K562 (cell line): ENCODE measurements at regions not wholly inside any gene's neighbourhood (a gene's known extent, or its start where the extent isn't known, plus 50 kb on each side); places are given as distances from the start of the nearest gene placed in this dataset.

Experiments
- ATAC-seq: fragments of 200-7000 bp; cut with Tn5 transposase; 3 replicates; pipeline ENCODE4 v1.9.1; 2020; ENCODE audit warnings: moderate library complexity
- BruUV-seq: library from RNA; stranded (reverse); fragments of 400-500 nt; replicated peaks from 2 replicates; lab custom pipeline; 2021; lab: Mats Ljungman, UMichigan
- CTCF ChIA-PET: fragments of 300-600 bp; formaldehyde crosslinking; extraction: SDS; loops from one replicate; lab custom pipeline; 2021; ENCODE audit warnings: low intra/inter-chr PET ratio; lab: Yijun Ruan, JAX
- POLR2A ChIA-PET: fragments of 300-600, 350-650 bp; sonication (Branson Sonifier 250); formaldehyde crosslinking; extraction: SDS; loops from one replicate; lab custom pipeline; 2021; ENCODE audit warnings: antibody characterized with exemption, inconsistent platforms; lab: Yijun Ruan, JAX
- DNase-seq, 4 experiments: peaks; one replicate each; pipeline versions ENCODE4 v3.0.0 to v3.0.0-alpha.2; 2011 to 2018; ENCODE audit warnings: low spot score in 3 of 4, mixed read lengths in 3 of 4; ENCODE audit errors: extremely low read depth in 1 of 4
- FAIRE-seq: peaks from 2 replicates; lab custom pipeline; 2011; peaks lifted over from hg19 to GRCh38; lab: Jason Lieb, UNC
- H2AFZ ChIP-seq: 2 replicates; pipeline ENCODE4 v1.6.0; 2011; ENCODE audit warnings: low read depth, low read length, control low read depth, inconsistent platforms
- H3K27ac ChIP-seq: fragments of 200-600 bp; 3 replicates; pipeline ENCODE4 v1.8.0; 2011; ENCODE audit warnings: low read depth, mild to moderate bottlenecking, control low read depth, inconsistent platforms, low read length, moderate library complexity, mixed read lengths; ENCODE audit errors: extremely low read depth
- H3K27me3 ChIP-seq, 2 experiments: fragments of 300-600 bp in 1 of 2; 2 replicates in 1 of 2; 3 replicates in 1 of 2; pipeline versions ENCODE4 v1.6.0 to v1.8.0; 2011; ENCODE audit warnings: inconsistent platforms in 2 of 2, low read length in 2 of 2, mild to moderate bottlenecking in 1 of 2, mixed read lengths in 1 of 2, moderate library complexity in 1 of 2; ENCODE audit not compliant: control insufficient read depth in 2 of 2, insufficient read depth in 2 of 2
- H3K36me3 ChIP-seq: fragments of 300-600 bp; 3 replicates; pipeline ENCODE4 v1.8.0; 2011; ENCODE audit warnings: mild to moderate bottlenecking, low read length, inconsistent platforms; ENCODE audit not compliant: control insufficient read depth, insufficient read depth
- H3K4me1 ChIP-seq, 2 experiments: fragments of 200-600 bp in 1 of 2; replicated peaks in 1 of 2; 2 replicates in 1 of 2; 3 replicates in 1 of 2; pipeline versions ENCODE4 v1.5.1 to v1.8.0; 2011; ENCODE audit warnings: inconsistent platforms in 2 of 2, low read length in 2 of 2, mild to moderate bottlenecking in 1 of 2, mixed read lengths in 1 of 2, moderate library complexity in 1 of 2; ENCODE audit not compliant: control insufficient read depth in 2 of 2, insufficient read depth in 2 of 2
- H3K4me2 ChIP-seq: 2 replicates; pipeline ENCODE4 v1.6.1; 2011; ENCODE audit warnings: low read length, control low read depth, inconsistent platforms, mixed read lengths; ENCODE audit not compliant: insufficient read depth
- H3K4me3 ChIP-seq: fragments of 200-600 bp; sonication (generic), shearing (Covaris generic); 2 replicates; pipeline ENCODE4 v1.5.1; 2016; ENCODE audit warnings: control low read depth, inconsistent platforms
- H3K79me2 ChIP-seq: fragments of 200-600 bp; 3 replicates; pipeline ENCODE4 v1.8.0; 2011; ENCODE audit warnings: low read length, inconsistent platforms; ENCODE audit not compliant: control insufficient read depth, insufficient read depth
- H3K9ac ChIP-seq, 2 experiments: 2 replicates each; pipeline versions ENCODE4 v1.6.0 to v1.6.1; 2011; ENCODE audit warnings: low read depth in 2 of 2, low read length in 2 of 2, control low read depth in 1 of 2, inconsistent platforms in 1 of 2, mild to moderate bottlenecking in 1 of 2, mixed read lengths in 1 of 2; ENCODE audit not compliant: insufficient read depth in 1 of 2
- H3K9me1 ChIP-seq: one replicate; pipeline ENCODE4 v1.6.0; 2011; ENCODE audit warnings: inconsistent platforms, mild to moderate bottlenecking, low read length, moderate library complexity; ENCODE audit not compliant: control insufficient read depth, insufficient read depth
- H3K9me3 ChIP-seq: replicated peaks from 2 replicates; pipeline ENCODE4 v1.5.1; 2011; ENCODE audit warnings: low read depth, low read length, inconsistent platforms; ENCODE audit not compliant: control insufficient read depth, insufficient read depth
- H4K20me1 ChIP-seq: replicated peaks from 2 replicates; pipeline ENCODE4 v1.6.1; 2011; ENCODE audit warnings: low read length, inconsistent platforms, mixed read lengths; ENCODE audit not compliant: control insufficient read depth, insufficient read depth
- ARNT ChIP-seq, 2 experiments: fragments of 450-650 bp; IDR thresholded peaks; 2 replicates each; pipeline ENCODE4 v1.6.1; 2016; ENCODE audit warnings: mild to moderate bottlenecking in 1 of 2
- CBX2 ChIP-seq: fragments of 200-600 bp; sonication (generic); IDR thresholded peaks from one replicate; pipeline ENCODE4 v1.6.1; 2012; ENCODE audit warnings: mild to moderate bottlenecking, low read length, inconsistent platforms; ENCODE audit not compliant: insufficient read depth, poor library complexity, severe bottlenecking
- DDX20 ChIP-seq: fragments of 450-650 bp; IDR thresholded peaks from 2 replicates; pipeline ENCODE4 v1.6.1; 2016; ENCODE audit warnings: missing genetic modification characterization, low read depth, mild to moderate bottlenecking, missing compliant biosample characterization, moderate library complexity
- DPF2 ChIP-seq: fragments of 450-650 bp; IDR thresholded peaks from 2 replicates; pipeline ENCODE4 v1.6.1; 2016
- FOXA3 ChIP-seq, 2 experiments: fragments of 450-650 bp in 1 of 2; sonication (generic) in 1 of 2; formaldehyde crosslinking; IDR thresholded peaks in 1 of 2; conservative IDR thresholded peaks in 1 of 2; 2 replicates each; pipeline versions ENCODE4 v1.4.0 to v1.8.0; 2020 to 2022; ENCODE audit warnings: mild to moderate bottlenecking in 2 of 2, missing genetic modification reagents in 1 of 2
- KLF16 ChIP-seq: IDR thresholded peaks from 2 replicates; pipeline ENCODE4 v1.6.1; 2016; ENCODE audit warnings: antibody characterized with exemption
- KLF6 ChIP-seq: fragments of 250-450 bp; sonication (Bioruptor Pico); IDR thresholded peaks from 2 replicates; pipeline ENCODE4 v1.4.0; 2020; ENCODE audit warnings: mild to moderate bottlenecking, moderate library complexity, borderline replicate concordance
- MAFF ChIP-seq: IDR thresholded peaks from 2 replicates; pipeline ENCODE4 v1.6.1; 2012; ENCODE audit warnings: low read length, improper control_type of control experiment
- NBN ChIP-seq: fragments of 450-650 bp; IDR thresholded peaks from 2 replicates; pipeline ENCODE4 v1.6.1; 2016; ENCODE audit warnings: low read depth, mild to moderate bottlenecking
- NELFE ChIP-seq: IDR thresholded peaks from 2 replicates; pipeline ENCODE4 v1.6.1; 2011; ENCODE audit warnings: mild to moderate bottlenecking; ENCODE audit not compliant: insufficient read depth, insufficient read length
- NFYB ChIP-seq: IDR thresholded peaks from 2 replicates; pipeline ENCODE4 v1.6.1; 2011; ENCODE audit warnings: mild to moderate bottlenecking, moderate library complexity; ENCODE audit not compliant: insufficient read length; ENCODE audit errors: extremely low read depth
- OTX1 ChIP-seq: fragments of 450-650 bp; formaldehyde crosslinking; IDR thresholded peaks from 2 replicates; pipeline ENCODE4 v1.4.0; 2022; ENCODE audit warnings: mild to moderate bottlenecking
- PHF8 ChIP-seq: fragments of 200-600 bp; sonication (generic); IDR thresholded peaks from 2 replicates; pipeline ENCODE4 v1.6.1; 2012; ENCODE audit warnings: mixed run types, mild to moderate bottlenecking, inconsistent platforms, low read length, moderate library complexity, borderline replicate concordance
- SMAD2 ChIP-seq: fragments of 150-350 bp; IDR thresholded peaks from 2 replicates; pipeline ENCODE4 v1.6.1; 2014; ENCODE audit warnings: low read depth, mild to moderate bottlenecking, low read length
- SNRNP70 ChIP-seq: fragments of 200-400 bp; formaldehyde crosslinking; optimal IDR thresholded peaks from 2 replicates; pipeline ENCODE3; 2017; ENCODE audit warnings: low read depth, low read length
- SP2 ChIP-seq: IDR thresholded peaks from 2 replicates; pipeline ENCODE4 v1.6.1; 2011; ENCODE audit warnings: mild to moderate bottlenecking, low read depth, low read length, moderate library complexity; ENCODE audit not compliant: poor library complexity, severe bottlenecking; ENCODE audit errors: extremely low read depth
- TCF7L2 ChIP-seq: fragments of 150-350 bp; IDR thresholded peaks from 2 replicates; pipeline ENCODE4 v1.6.1; 2016; ENCODE audit warnings: low read depth, mild to moderate bottlenecking, low read length, moderate library complexity
- ZKSCAN8 ChIP-seq: fragments of 200-800 bp; sonication (Bioruptor generic); IDR thresholded peaks from 2 replicates; pipeline ENCODE4 v1.6.1; 2016; ENCODE audit warnings: missing genetic modification characterization, missing compliant biosample characterization
- WGBS: fragments of 100-300 bp; shearing (Covaris generic); methylation state at CpG from one replicate; pipeline ENCODE4 v1.1.6; 2016; ENCODE audit warnings: low coverage, mixed read lengths; ENCODE audit not compliant: insufficient coverage; ENCODE audit errors: missing lambda C conversion rate; 5-methylcytosine and 5-hydroxymethylcytosine counted together
- in situ Hi-C: fragments of 300-500 bp; cut with MboI; formaldehyde crosslinking; loops from 4 replicates; pipeline ENCODE4 v1.15.0; 2018; ENCODE audit warnings: inconsistent platforms, mixed read lengths
- intact Hi-C: fragments of 100-400 bp; cut with micrococcal nuclease; formaldehyde crosslinking; loops from 2 replicates; pipeline ENCODE4 v1.14.2; 2022
- TF ChIP-seq, protein P1 (sequence below): fragments of 450-650 bp; IDR thresholded peaks from 2 replicates; pipeline ENCODE4 v1.6.1; 2016

DNA sequence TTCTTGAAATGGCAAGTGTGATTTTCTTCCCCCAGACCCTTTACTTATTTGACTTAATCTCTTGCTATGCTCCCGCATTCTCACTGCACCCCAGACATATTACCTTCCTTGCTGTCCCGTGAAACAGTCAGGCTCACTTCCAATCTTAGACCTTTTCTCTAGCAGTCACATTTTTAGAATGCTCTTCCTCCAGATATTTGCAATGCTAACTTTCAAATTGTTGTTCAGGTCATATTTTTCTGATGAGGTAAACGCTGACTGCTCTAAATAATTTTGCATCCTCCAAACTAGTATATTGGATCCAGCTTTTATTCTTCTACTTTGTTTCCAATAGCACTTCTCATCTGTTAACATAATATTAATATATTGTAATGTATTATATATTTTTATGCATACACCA lies 648.2 kb upstream of the NEGR1 start:
- BruUV-seq = no TSS peak
- intact Hi-C loops (no loop called here), in situ Hi-C loops (no loop called here)
- Histone ChIP-seq H3K9me3 (no peaks in the 10 kb centered on the region), H3K27ac (no peak overlapping the region), H3K4me2 (no peak overlapping the region), H3K27me3 (no peaks in the 10 kb centered on the region), H3K9me1 (no peaks in the 10 kb centered on the region)
- no peak for DNase-seq
- POLR2A ChIA-PET = no interaction called here
- FAIRE-seq = no peak
- no peak for ATAC-seq
- TF ChIP-seq SMAD2 = no peak
- TF ChIP-seq SP2 = no peak
- TF ChIP-seq FOXA3 (CRISPR knock-in tag; conservative IDR thresholded peaks at IDR 0.05 in 1 of 2, IDR thresholded peaks at IDR 0.05 in 1 of 2) = no peak
- no peak for TF ChIP-seq SNRNP70
- TF ChIP-seq CBX2 = no peak
- TF ChIP-seq NELFE = no peak
- TF ChIP-seq PHF8 = no peak
- no peak for TF ChIP-seq DDX20 (tag)
- no peak for TF ChIP-seq NFYB
- TF ChIP-seq OTX1 = no peak
- no peak for TF ChIP-seq MAFF
- no peak for TF ChIP-seq TCF7L2
- TF ChIP-seq, protein P1, sequence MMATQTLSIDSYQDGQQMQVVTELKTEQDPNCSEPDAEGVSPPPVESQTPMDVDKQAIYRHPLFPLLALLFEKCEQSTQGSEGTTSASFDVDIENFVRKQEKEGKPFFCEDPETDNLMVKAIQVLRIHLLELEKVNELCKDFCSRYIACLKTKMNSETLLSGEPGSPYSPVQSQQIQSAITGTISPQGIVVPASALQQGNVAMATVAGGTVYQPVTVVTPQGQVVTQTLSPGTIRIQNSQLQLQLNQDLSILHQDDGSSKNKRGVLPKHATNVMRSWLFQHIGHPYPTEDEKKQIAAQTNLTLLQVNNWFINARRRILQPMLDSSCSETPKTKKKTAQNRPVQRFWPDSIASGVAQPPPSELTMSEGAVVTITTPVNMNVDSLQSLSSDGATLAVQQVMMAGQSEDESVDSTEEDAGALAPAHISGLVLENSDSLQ = no peak
- no peak for TF ChIP-seq ZKSCAN8
- no peak for TF ChIP-seq KLF6 (CRISPR knock-in tag)
- TF ChIP-seq ARNT (IDR thresholded peaks at IDR 0.05) = no peak
- TF ChIP-seq DPF2 = no peak
- TF ChIP-seq NBN = no peak
- TF ChIP-seq KLF16 = no peak
- TF ChIP-seq, all 486 proteins: peak for 0
- Histone ChIP-seq H4K20me1 (no peaks in the 10 kb centered on the region), H3K9ac (no peak overlapping the region), H3K79me2 (no peaks in the 10 kb centered on the region), H3K4me3 (no peak overlapping the region), H2AFZ (no peak overlapping the region), H3K36me3 (no peaks in the 10 kb centered on the region), H3K4me1 (no peaks in the 10 kb centered on the region)
- 0% methylated on average over 3 of the region's 3 CpGs for WGBS
- CTCF ChIA-PET = no interaction called here
